H1 (cell line): ENCODE measurements at regions not wholly inside any gene's neighbourhood (a gene's known extent, or its start where the extent isn't known, plus 50 kb on each side); places are given as distances from the start of the nearest gene placed in this dataset.

Source experiments
- CHD7 ChIP-seq: fragments of 300-600 bp; sonication (generic); IDR thresholded peaks from 2 replicates; pipeline ENCODE4 v1.7.1; 2012; ENCODE audit warnings: low read length, moderate library complexity, mild to moderate bottlenecking, inconsistent platforms; ENCODE audit not compliant: insufficient replicate concordance
- CTBP2 ChIP-seq: IDR thresholded peaks from 2 replicates; pipeline ENCODE4 v1.7.0; 2011; ENCODE audit warnings: borderline replicate concordance, mild to moderate bottlenecking, moderate library complexity, mixed read lengths, low read length; ENCODE audit not compliant: insufficient read depth, insufficient read length
- HDAC6 ChIP-seq: IDR thresholded peaks from one replicate; pipeline ENCODE4 v1.7.1; 2012; ENCODE audit warnings: low read depth, mild to moderate bottlenecking, inconsistent platforms, low read length, moderate library complexity
- PHF8 ChIP-seq: fragments of 200-600 bp; sonication (generic); conservative IDR thresholded peaks from 2 replicates; pipeline ENCODE4 v1.7.1; 2012; ENCODE audit warnings: low read depth, mild to moderate bottlenecking, inconsistent platforms, low read length, moderate library complexity
- POU5F1 ChIP-seq: IDR thresholded peaks from 2 replicates; pipeline ENCODE4 v1.6.1; 2011; ENCODE audit warnings: low read depth, mild to moderate bottlenecking, low read length, moderate library complexity
- TCF12 ChIP-seq: IDR thresholded peaks from 2 replicates; pipeline ENCODE4 v1.6.1; 2011; ENCODE audit warnings: low read depth, mild to moderate bottlenecking, low read length
- USF2 ChIP-seq: IDR thresholded peaks from 2 replicates; pipeline ENCODE4 v1.6.1; 2011; ENCODE audit warnings: low read length, improper control_type of control experiment
- YY1 ChIP-seq: IDR thresholded peaks from 2 replicates; pipeline ENCODE4 v1.6.1; 2011; ENCODE audit warnings: low read depth, mild to moderate bottlenecking, low read length
- TF ChIP-seq, protein P1 (sequence below): IDR thresholded peaks from 2 replicates; pipeline ENCODE4 v1.6.1; 2012; ENCODE audit warnings: inconsistent platforms

- TF ChIP-seq CHD7: no peak
- TF ChIP-seq PHF8: no peak
- TF ChIP-seq TCF12: no peak
- TF ChIP-seq USF2: no peak
- no peak for TF ChIP-seq YY1
- TF ChIP-seq CTBP2: no peak
- no peak for TF ChIP-seq POU5F1
- TF ChIP-seq, protein P1, sequence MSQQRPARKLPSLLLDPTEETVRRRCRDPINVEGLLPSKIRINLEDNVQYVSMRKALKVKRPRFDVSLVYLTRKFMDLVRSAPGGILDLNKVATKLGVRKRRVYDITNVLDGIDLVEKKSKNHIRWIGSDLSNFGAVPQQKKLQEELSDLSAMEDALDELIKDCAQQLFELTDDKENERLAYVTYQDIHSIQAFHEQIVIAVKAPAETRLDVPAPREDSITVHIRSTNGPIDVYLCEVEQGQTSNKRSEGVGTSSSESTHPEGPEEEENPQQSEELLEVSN: no peak
- no peak for TF ChIP-seq HDAC6
Observed at GRCh38 chr20:16974080-16974854, 226.1 kb downstream of the OTOR start (continued).
